IMR-90 (cell line): ENCODE measurements at regions not wholly inside any gene's neighbourhood (a gene's known extent, or its start where the extent isn't known, plus 50 kb on each side); places are given as distances from the start of the nearest gene placed in this dataset.

Experiments
- ATAC-seq: fragments of 200-7000 bp; cut with Tn5 transposase; 2 replicates; pipeline ENCODE4 v1.9.1; 2020; ENCODE audit warnings: low read depth, mild to moderate bottlenecking, moderate library complexity
- BruUV-seq: library from RNA; stranded (reverse); fragments of 400-500 nt; replicated peaks from 2 replicates; lab custom pipeline; 2021; lab: Mats Ljungman, UMichigan
- CTCF ChIA-PET: fragments of 300-600 bp; formaldehyde crosslinking; extraction: SDS; loops from one replicate; lab custom pipeline; 2021; ENCODE audit warnings: antibody characterized with exemption; lab: Yijun Ruan, JAX
- POLR2A ChIA-PET: fragments of 300-600 bp; sonication (Branson Sonifier 250); formaldehyde crosslinking; loops from one replicate; lab custom pipeline; 2022; ENCODE audit warnings: antibody characterized with exemption; ENCODE audit not compliant: unreplicated experiment; lab: Charles Lee
- DNase-seq: peaks from one replicate; pipeline ENCODE4 v3.0.0; 2013
- H2AFZ ChIP-seq: replicated peaks from 2 replicates; pipeline ENCODE3; 2013; ENCODE audit warnings: low read length, mild to moderate bottlenecking; ENCODE audit not compliant: poor library complexity
- H2AK5ac ChIP-seq: 2 replicates; pipeline ENCODE4 v1.6.1; 2013; ENCODE audit warnings: low read depth, low read length, inconsistent platforms
- H2AK9ac ChIP-seq: replicated peaks from 2 replicates; pipeline ENCODE3; 2013; ENCODE audit warnings: mild to moderate bottlenecking, low read depth, low read length, moderate library complexity; ENCODE audit not compliant: poor library complexity
- H2BK120ac ChIP-seq: 2 replicates; pipeline ENCODE4 v1.6.1; 2013; ENCODE audit warnings: low read depth, low read length, inconsistent platforms
- H2BK15ac ChIP-seq: 3 replicates; pipeline ENCODE4 v1.6.1; 2013; ENCODE audit warnings: low read depth, low read length, inconsistent platforms
- H2BK20ac ChIP-seq: 2 replicates; pipeline ENCODE4 v1.6.1; 2013; ENCODE audit warnings: low read depth, mild to moderate bottlenecking, inconsistent platforms, low read length, moderate library complexity
- H2BK5ac ChIP-seq: 2 replicates; pipeline ENCODE4 v1.6.1; 2013; ENCODE audit warnings: mild to moderate bottlenecking, low read depth, low read length, inconsistent platforms; ENCODE audit not compliant: poor library complexity, severe bottlenecking
- H3K14ac ChIP-seq: replicated peaks from 2 replicates; pipeline ENCODE4 v1.6.1; 2013; ENCODE audit warnings: low read depth, low read length, inconsistent platforms
- H3K18ac ChIP-seq: 2 replicates; pipeline ENCODE4 v1.6.1; 2013; ENCODE audit warnings: low read depth, low read length, control low read depth
- H3K23ac ChIP-seq: 2 replicates; pipeline ENCODE4 v1.6.1; 2013; ENCODE audit warnings: low read depth, low read length, inconsistent platforms
- H3K27ac ChIP-seq: 2 replicates; pipeline ENCODE4 v1.5.1; 2013; ENCODE audit warnings: mild to moderate bottlenecking, control low read depth, low read length; ENCODE audit not compliant: insufficient read depth
- H3K27me3 ChIP-seq: 2 replicates; pipeline ENCODE4 v1.6.1; 2013; ENCODE audit warnings: low read length; ENCODE audit not compliant: control insufficient read depth, insufficient read depth
- H3K36me3 ChIP-seq: 2 replicates; pipeline ENCODE4 v1.6.1; 2013; ENCODE audit warnings: low read length, mixed read lengths; ENCODE audit not compliant: control insufficient read depth, insufficient read depth
- H3K4ac ChIP-seq: 2 replicates; pipeline ENCODE4 v1.6.1; 2013; ENCODE audit warnings: low read depth, low read length, inconsistent platforms
- H3K4me1 ChIP-seq: 2 replicates; pipeline ENCODE4 v1.6.1; 2013; ENCODE audit warnings: low read length, mixed read lengths; ENCODE audit not compliant: control insufficient read depth, insufficient read depth
- H3K4me2 ChIP-seq: 2 replicates; pipeline ENCODE4 v1.6.1; 2013; ENCODE audit warnings: low read depth, mild to moderate bottlenecking, control low read depth, low read length, moderate library complexity
- H3K4me3 ChIP-seq: 2 replicates; pipeline ENCODE4 v1.5.1; 2013; ENCODE audit warnings: low read depth, mild to moderate bottlenecking, control low read depth, low read length, moderate library complexity; ENCODE audit not compliant: insufficient read depth
- H3K56ac ChIP-seq: 2 replicates; pipeline ENCODE4 v1.6.1; 2013; ENCODE audit warnings: low read length, inconsistent platforms; ENCODE audit not compliant: insufficient read depth; ENCODE audit errors: extremely low read depth
- H3K79me1 ChIP-seq, 2 experiments: 2 replicates each; pipeline ENCODE4 v1.6.1; 2013; ENCODE audit warnings: low read length in 2 of 2, inconsistent platforms in 1 of 2, low read depth in 1 of 2
- H3K9ac ChIP-seq: 2 replicates; pipeline ENCODE4 v1.6.1; 2013; ENCODE audit warnings: low read depth, low read length, control low read depth
- H3K9me1 ChIP-seq: 2 replicates; pipeline ENCODE4 v1.6.1; 2013; ENCODE audit warnings: low read length, inconsistent platforms; ENCODE audit not compliant: insufficient read depth
- H3K9me3 ChIP-seq: 2 replicates; pipeline ENCODE4 v1.6.1; 2013; ENCODE audit warnings: low read length; ENCODE audit not compliant: control insufficient read depth, insufficient read depth
- H4K20me1 ChIP-seq: 2 replicates; pipeline ENCODE4 v1.6.1; 2013; ENCODE audit warnings: low read length, inconsistent platforms; ENCODE audit not compliant: insufficient read depth
- H4K5ac ChIP-seq: 2 replicates; pipeline ENCODE4 v1.6.1; 2013; ENCODE audit warnings: mild to moderate bottlenecking, low read depth, low read length, control low read depth
- H4K8ac ChIP-seq, 2 experiments: 2 replicates each; pipeline ENCODE4 v1.6.1; 2013; ENCODE audit warnings: low read depth in 2 of 2, low read length in 2 of 2, control low read depth in 1 of 2, inconsistent platforms in 1 of 2
- H4K91ac ChIP-seq: 2 replicates; pipeline ENCODE4 v1.6.1; 2013; ENCODE audit warnings: low read depth, low read length, inconsistent platforms; ENCODE audit not compliant: insufficient read depth
- BHLHE40 ChIP-seq: fragments of 150-350 bp; IDR thresholded peaks from 2 replicates; pipeline ENCODE4 v1.6.1; 2016; ENCODE audit warnings: mild to moderate bottlenecking, low read depth, low read length
- CEBPB ChIP-seq: IDR thresholded peaks from 2 replicates; pipeline ENCODE4 v1.6.1; 2012; ENCODE audit warnings: low read depth, low read length, improper control_type of control experiment
- CHD1 ChIP-seq: IDR thresholded peaks from 2 replicates; pipeline ENCODE4 v1.6.1; 2012; ENCODE audit warnings: low read depth, low read length, improper control_type of control experiment
- FOS ChIP-seq: fragments of 150-350 bp; IDR thresholded peaks from 2 replicates; pipeline ENCODE4 v1.6.1; 2016; ENCODE audit warnings: low read depth, low read length
- MAFK ChIP-seq: IDR thresholded peaks from 2 replicates; pipeline ENCODE4 v1.6.1; 2012; ENCODE audit warnings: low read depth, low read length, improper control_type of control experiment
- MAZ ChIP-seq: IDR thresholded peaks from 2 replicates; pipeline ENCODE4 v1.6.1; 2012; ENCODE audit warnings: low read depth, mild to moderate bottlenecking, low read length, improper control_type of control experiment, moderate library complexity, borderline replicate concordance
- MXI1 ChIP-seq: IDR thresholded peaks from 2 replicates; pipeline ENCODE4 v1.6.1; 2012; ENCODE audit warnings: low read depth, mild to moderate bottlenecking, low read length, moderate library complexity, borderline replicate concordance
- NFE2L2 ChIP-seq: fragments of 150-350 bp; IDR thresholded peaks from 2 replicates; pipeline ENCODE4 v1.6.1; 2016; ENCODE audit warnings: low read depth, mild to moderate bottlenecking, low read length
- POLR2A ChIP-seq: IDR thresholded peaks from 2 replicates; pipeline ENCODE4 v1.6.1; 2012; ENCODE audit warnings: mild to moderate bottlenecking, low read depth, low read length
- RAD21 ChIP-seq: IDR thresholded peaks from 2 replicates; pipeline ENCODE4 v1.6.1; 2012; ENCODE audit warnings: low read length, improper control_type of control experiment
- RCOR1 ChIP-seq: IDR thresholded peaks from 2 replicates; pipeline ENCODE4 v1.6.1; 2012; ENCODE audit warnings: mild to moderate bottlenecking, low read length, improper control_type of control experiment; ENCODE audit not compliant: insufficient replicate concordance
- RFX5 ChIP-seq: IDR thresholded peaks from 2 replicates; pipeline ENCODE4 v1.8.0; 2012; ENCODE audit warnings: low read depth, mild to moderate bottlenecking, low read length, moderate library complexity
- SMC3 ChIP-seq: fragments of 150-350 bp; IDR thresholded peaks from 2 replicates; pipeline ENCODE4 v1.6.1; 2016; ENCODE audit warnings: low read depth, mild to moderate bottlenecking, antibody characterized with exemption, low read length, moderate library complexity
- WGBS, 2 experiments: methylation state at CpG; one replicate each; pipeline versions ENCODE4 v1.1.5 to v1.1.7; 2013; ENCODE audit warnings: missing lambda C conversion rate in 2 of 2; ENCODE audit not compliant: insufficient read length in 1 of 2; ENCODE audit errors: extremely low coverage in 2 of 2; 5-methylcytosine and 5-hydroxymethylcytosine counted together
- dilution Hi-C: fragments of 300-500 bp; cut with HindIII; formaldehyde crosslinking; loops from one replicate; pipeline ENCODE4 v1.14.3; 2018; ENCODE audit warnings: low sequenced_read_pairs; ENCODE audit not compliant: unreplicated experiment
- in situ Hi-C: fragments of 300-500 bp; cut with MboI; formaldehyde crosslinking; loops from 3 replicates; pipeline ENCODE4 v1.14.3; 2019; ENCODE audit warnings: low sequenced_read_pairs, inconsistent platforms, mixed read lengths
- intact Hi-C: fragments of 100-400 bp; cut with micrococcal nuclease; formaldehyde crosslinking; loops from 2 replicates; pipeline ENCODE4 v1.10.0; 2022
- TF ChIP-seq, protein P1 (sequence below): conservative IDR thresholded peaks from 2 replicates; pipeline ENCODE4 v1.5.1; 2012; ENCODE audit warnings: mild to moderate bottlenecking, low read depth, low read length, improper control_type of control experiment
- TF ChIP-seq, protein P2 (sequence below): fragments of 150-350 bp; IDR thresholded peaks from 2 replicates; pipeline ENCODE4 v1.6.1; 2017; ENCODE audit warnings: mild to moderate bottlenecking, antibody characterized with exemption, low read length, low read depth
- TF ChIP-seq, protein P3 (sequence below): fragments of 150-350 bp; IDR thresholded peaks from 2 replicates; pipeline ENCODE4 v1.6.1; 2016; ENCODE audit warnings: low read depth, mild to moderate bottlenecking, low read length, moderate library complexity, borderline replicate concordance

DNA sequence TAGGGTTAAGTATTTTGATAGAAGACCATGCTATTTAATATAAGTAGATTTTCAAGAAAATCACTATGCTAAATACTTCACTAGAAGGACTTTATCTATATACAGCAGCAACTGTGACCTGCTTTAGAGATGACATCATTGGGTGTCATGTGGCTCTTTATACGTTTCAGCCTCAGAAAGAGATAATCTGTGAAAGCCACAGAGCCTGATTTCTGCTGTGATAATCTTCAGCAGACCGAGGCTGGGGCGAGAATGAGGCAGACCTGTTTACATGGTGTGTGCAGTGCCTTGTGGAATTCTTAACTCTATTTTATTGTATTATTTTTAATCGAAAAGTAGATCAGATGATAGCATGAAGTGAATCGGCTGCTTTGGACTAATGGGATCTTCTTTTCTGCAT lies 471.2 kb downstream of the MFSD1 start:
- Histone ChIP-seq H2AK9ac (no peak overlapping the region), H4K5ac (no peak overlapping the region), H3K4ac (no peak overlapping the region), H3K23ac (no peak overlapping the region), H2BK5ac (no peak overlapping the region), H3K56ac (no peak overlapping the region), H3K4me1 (no peaks in the 10 kb centered on the region), H3K9me3 (no peaks in the 10 kb centered on the region), H2AK5ac (no peak overlapping the region), H3K27me3 (no peaks in the 10 kb centered on the region), H3K9ac (no peak overlapping the region), H3K14ac (no peak overlapping the region), H2BK15ac (no peak overlapping the region), H2AFZ (no peak overlapping the region), H3K36me3 (no peaks in the 10 kb centered on the region), H2BK20ac (no peak overlapping the region), H3K27ac (no peak overlapping the region), H4K91ac (no peak overlapping the region), H3K4me3 (no peak overlapping the region), H3K79me1 (no peaks in the 10 kb centered on the region), H3K9me1 (no peaks in the 10 kb centered on the region), H3K4me2 (no peak overlapping the region), H4K8ac (no peak overlapping the region), H2BK120ac (no peak overlapping the region), H4K20me1 (no peaks in the 10 kb centered on the region), H3K18ac (no peak overlapping the region)
- no CpG with 5 or more reads among the region's 5 CpGs for WGBS, 2 experiments
- DNase-seq (no peak), ATAC-seq (no peak)
- ChIA-PET POLR2A (no interaction called here), CTCF (no interaction called here)
- intact Hi-C loops (no loop called here), dilution Hi-C loops (no loop called here), in situ Hi-C loops (loop anchor here (10.0 to 25.0 kb wide), 3 partner anchors 312 to 739 kb away; partner anchors contain the start of gene GFM1)
- TF ChIP-seq, protein P1, sequence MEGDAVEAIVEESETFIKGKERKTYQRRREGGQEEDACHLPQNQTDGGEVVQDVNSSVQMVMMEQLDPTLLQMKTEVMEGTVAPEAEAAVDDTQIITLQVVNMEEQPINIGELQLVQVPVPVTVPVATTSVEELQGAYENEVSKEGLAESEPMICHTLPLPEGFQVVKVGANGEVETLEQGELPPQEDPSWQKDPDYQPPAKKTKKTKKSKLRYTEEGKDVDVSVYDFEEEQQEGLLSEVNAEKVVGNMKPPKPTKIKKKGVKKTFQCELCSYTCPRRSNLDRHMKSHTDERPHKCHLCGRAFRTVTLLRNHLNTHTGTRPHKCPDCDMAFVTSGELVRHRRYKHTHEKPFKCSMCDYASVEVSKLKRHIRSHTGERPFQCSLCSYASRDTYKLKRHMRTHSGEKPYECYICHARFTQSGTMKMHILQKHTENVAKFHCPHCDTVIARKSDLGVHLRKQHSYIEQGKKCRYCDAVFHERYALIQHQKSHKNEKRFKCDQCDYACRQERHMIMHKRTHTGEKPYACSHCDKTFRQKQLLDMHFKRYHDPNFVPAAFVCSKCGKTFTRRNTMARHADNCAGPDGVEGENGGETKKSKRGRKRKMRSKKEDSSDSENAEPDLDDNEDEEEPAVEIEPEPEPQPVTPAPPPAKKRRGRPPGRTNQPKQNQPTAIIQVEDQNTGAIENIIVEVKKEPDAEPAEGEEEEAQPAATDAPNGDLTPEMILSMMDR = no peak
- TF ChIP-seq RAD21 = no peak
- TF ChIP-seq MAZ = no peak
- TF ChIP-seq RCOR1 = no peak
- no peak for TF ChIP-seq MXI1
- no peak for TF ChIP-seq BHLHE40
- no peak for TF ChIP-seq CEBPB
- TF ChIP-seq FOS = no peak
- TF ChIP-seq RFX5 = no peak
- no peak for TF ChIP-seq NFE2L2
- no peak for TF ChIP-seq POLR2A
- TF ChIP-seq, protein P2, sequence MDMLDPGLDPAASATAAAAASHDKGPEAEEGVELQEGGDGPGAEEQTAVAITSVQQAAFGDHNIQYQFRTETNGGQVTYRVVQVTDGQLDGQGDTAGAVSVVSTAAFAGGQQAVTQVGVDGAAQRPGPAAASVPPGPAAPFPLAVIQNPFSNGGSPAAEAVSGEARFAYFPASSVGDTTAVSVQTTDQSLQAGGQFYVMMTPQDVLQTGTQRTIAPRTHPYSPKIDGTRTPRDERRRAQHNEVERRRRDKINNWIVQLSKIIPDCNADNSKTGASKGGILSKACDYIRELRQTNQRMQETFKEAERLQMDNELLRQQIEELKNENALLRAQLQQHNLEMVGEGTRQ = no peak
- no peak for TF ChIP-seq SMC3
- TF ChIP-seq, protein P3, sequence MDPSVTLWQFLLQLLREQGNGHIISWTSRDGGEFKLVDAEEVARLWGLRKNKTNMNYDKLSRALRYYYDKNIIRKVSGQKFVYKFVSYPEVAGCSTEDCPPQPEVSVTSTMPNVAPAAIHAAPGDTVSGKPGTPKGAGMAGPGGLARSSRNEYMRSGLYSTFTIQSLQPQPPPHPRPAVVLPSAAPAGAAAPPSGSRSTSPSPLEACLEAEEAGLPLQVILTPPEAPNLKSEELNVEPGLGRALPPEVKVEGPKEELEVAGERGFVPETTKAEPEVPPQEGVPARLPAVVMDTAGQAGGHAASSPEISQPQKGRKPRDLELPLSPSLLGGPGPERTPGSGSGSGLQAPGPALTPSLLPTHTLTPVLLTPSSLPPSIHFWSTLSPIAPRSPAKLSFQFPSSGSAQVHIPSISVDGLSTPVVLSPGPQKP = no peak
- no peak for TF ChIP-seq MAFK
- no peak for TF ChIP-seq CHD1
- BruUV-seq = no TSS peak
